ENCODE measurements at regions not wholly inside any gene's neighbourhood (a gene's known extent, or its start where the extent isn't known, plus 50 kb on each side); places are given as distances from the start of the nearest gene placed in this dataset.

- no peak for DNase-seq (ENCODE audit: low spot score)
These were observed 154.1 kb upstream of the ETV3 start for GRCh38 chr1:157292302-157292701.

- no peak for DNase-seq (ENCODE audit: low spot score)
These were observed 152.9 kb upstream of the ETV3 start for GRCh38 chr1:157291083-157291482.

GRCh38 chr1:157289424-157290105, 151.4 kb upstream of the ETV3 start:
- DNase-seq (ENCODE audit: low spot score) = no peak

GRCh38 chr1:157288996-157289395, 150.8 kb upstream of the ETV3 start:
- no peak for DNase-seq (ENCODE audit: low spot score)

GRCh38 chr1:157288492-157288891, 150.3 kb upstream of the ETV3 start:
- no peak for DNase-seq (ENCODE audit: low spot score)

DNA sequence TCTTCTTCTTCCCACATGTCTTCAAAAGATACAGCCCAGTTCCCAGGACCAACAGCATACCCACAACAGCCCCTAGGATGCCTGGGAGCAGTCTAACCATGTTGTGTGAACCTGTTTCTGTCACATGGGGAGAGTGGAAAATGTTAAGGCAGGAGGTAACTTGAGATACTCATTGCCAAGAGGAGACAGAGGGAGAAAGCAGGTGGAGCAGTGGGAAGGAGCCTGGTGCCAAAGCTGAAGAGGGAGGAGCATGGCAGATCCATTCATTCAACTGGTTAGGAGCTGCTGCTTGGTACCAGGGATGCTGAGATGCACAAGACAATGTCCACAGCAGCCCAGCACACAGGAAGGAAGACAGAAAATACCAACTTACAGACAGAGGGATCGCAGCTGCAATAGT, 149.8 kb upstream of the ETV3 start:
- DNase-seq (ENCODE audit: low spot score) = peak; percentile 4

DNA sequence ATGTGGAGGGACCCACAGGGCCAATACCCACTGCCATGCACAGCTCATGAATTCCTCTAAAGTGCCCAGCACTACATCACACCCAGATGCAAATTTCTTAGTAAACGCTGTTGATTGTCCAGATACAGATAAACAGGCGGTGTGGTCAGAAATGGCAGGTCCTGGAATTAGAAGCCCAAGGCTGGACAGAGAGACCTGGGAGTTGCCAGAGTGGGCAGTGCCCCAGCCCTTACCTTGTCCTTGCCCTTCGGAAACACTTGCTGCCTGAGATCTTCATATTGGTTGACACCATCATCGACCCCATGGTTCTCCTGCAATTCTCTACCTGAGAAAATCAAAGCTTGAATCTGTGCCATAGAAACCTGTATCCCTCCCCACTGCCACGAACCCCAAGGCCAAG, 149.3 kb upstream of the ETV3 start:
- no peak for DNase-seq (ENCODE audit: low spot score)

- DNase-seq (ENCODE audit: low spot score) = no peak
These were observed 148.6 kb upstream of the ETV3 start for GRCh38 chr1:157286646-157287420.

- no peak for DNase-seq (ENCODE audit: low spot score)
These were observed 147.9 kb upstream of the ETV3 start for GRCh38 chr1:157286096-157286495.

DNA sequence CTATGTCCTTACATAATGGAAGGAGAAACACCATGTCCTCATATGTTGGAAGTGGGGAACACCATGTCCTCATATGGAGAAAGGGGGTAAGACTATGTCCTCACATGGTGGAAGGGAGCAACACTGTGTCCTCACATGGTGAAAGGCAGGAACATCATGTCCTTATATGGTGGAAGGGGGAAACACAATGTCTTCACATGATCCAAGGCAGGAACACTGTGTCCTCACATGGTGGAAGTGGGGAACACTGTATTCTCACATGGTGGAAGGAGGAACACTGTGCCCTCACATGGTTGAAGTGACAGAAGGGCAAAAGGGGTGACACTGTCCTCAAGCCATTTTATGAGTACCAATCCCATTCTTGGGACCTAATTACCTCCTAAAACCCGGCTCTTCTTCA, 146.3 kb upstream of the ETV3 start:
- DNase-seq (ENCODE audit: low spot score) = no peak

GRCh38 chr1:157279802-157280140, 141.6 kb upstream of the ETV3 start:
- DNase-seq (ENCODE audit: low spot score) = no peak

- no peak for DNase-seq (ENCODE audit: low spot score)
These were observed 141.1 kb upstream of the ETV3 start for GRCh38 chr1:157279138-157279801.

GRCh38 chr1:157278383-157279137, 140.4 kb upstream of the ETV3 start:
- no peak for DNase-seq (ENCODE audit: low spot score)

DNA sequence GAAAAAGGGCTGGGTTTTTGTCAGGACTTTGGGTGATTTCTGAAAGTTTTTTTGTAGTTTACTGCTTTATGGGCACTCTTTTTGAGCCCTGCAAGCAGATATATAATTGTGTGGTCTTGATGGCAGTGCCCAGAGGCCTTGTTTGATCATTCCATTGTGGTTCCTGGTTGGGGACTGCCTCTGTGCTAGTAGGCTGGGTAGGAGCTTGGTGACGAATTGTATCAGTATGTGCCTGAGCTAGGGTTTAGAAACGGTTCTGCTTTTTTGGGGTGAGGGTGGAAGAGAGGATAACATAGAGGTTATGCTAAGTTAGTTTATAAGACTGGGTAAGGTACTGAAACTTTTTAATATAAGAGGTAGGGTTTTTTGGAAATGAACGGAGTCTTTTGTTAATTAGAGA, 139.7 kb upstream of the ETV3 start:
- no peak for DNase-seq (ENCODE audit: low spot score)

- DNase-seq (ENCODE audit: low spot score) = no peak
These were observed 139.1 kb upstream of the ETV3 start for GRCh38 chr1:157277281-157277680.

DNA sequence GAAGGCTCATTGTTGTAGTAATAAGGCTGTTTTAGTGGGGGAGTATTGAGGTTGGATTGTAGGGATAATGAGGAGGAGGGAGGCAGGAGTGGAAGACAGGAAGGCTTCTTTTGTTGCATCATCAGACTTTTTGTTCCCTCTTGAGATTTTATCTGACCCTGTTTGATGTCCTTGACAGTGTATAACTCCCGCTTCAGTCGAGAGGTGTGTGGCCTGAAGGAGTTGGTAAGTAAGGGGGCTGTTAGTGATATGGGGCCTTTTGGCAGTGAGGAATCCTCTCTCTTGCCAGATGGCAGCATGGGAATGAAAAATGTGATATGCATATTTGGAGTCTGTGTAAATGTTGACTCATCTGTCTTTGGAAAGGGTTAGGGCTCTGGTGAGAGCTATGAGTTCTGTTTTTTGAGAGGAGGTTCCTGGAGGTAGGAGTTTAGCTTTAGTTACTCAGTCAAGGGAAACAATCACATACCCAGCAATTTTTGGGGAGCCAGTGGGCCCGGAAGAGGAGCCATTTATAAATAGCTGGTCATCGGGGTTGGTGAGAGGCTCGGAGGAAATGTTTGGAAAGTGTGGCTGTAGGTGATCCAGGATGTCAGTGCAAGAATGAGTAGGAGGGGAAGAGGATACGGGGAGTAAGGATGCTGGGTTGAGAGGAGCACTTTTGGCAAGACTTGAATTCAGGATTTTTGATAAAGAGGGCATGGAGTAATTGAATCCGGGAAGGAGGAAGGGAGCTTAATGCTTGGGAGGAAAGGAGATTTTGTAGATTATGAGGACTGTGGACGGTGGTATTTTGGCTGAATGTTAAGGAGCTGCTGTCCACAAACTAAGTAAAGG, 136.7 kb upstream of the ETV3 start:
- no peak for DNase-seq (ENCODE audit: low spot score)

DNA sequence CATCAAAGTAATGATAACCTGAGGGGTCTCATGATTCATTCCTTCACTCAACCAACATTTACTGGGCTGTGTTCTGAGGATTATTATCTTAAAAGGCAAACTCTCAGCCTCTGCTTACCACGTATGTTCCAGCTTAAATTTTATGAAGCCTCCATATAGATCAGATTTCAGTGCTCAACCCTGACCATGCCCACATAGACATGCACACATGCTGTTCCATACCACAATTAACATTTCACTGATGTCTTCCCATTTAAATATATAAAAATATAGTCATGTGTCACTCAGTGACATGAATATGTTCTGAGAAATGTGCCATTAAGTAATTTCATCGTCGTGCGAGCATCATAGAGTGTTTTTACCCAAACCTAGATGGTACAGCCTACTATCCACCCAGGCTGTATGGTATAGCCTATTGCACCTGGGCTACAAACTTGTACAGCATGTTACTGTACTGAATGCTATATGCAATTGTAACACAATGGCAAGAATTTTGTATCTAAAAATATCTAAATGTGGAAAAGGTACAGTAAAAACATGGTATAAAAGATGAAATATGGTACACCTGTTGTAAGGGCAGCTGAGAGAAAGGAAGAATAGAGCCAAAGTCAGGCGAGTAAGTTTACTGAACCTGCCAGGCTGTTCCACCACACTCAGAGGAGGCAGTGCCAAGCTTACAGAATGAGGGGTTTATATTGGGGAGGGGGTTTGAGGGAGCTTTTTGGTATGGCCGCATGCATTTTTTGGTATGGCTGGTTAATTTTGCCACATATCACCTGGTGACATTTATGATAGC, 134.7 kb upstream of the ETV3 start:
- no peak for DNase-seq (ENCODE audit: low spot score)

GRCh38 chr1:157272264-157272663, 134.1 kb upstream of the ETV3 start:
- DNase-seq (ENCODE audit: low spot score) = no peak

DNA sequence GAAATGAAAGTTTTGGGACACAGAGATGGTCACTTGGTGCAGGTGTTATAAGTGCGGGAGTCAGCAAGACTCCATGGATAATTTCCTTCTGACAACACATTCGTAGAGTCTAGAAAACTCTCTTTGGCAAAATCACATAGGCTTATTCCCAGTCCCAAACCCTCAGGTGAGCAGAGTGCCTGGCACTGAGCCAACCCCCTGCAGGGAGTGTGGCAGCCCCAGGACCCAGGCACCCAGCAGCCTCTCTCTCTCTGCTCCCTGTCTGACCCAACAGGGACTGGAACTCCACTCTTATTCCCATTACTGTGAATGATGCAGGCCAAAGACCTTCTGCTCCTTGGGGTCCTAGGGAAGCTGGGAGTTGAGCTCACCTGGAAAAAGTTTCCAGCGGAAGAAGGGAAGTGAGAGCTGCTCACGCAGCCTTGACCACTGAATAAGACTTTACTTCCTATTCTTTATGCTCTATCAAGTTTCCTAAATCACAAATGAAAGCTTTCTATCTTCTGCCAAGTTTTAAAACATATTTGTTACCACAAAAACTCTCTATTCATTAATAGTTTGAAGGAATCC, 132.6 kb upstream of the ETV3 start:
- DNase-seq (ENCODE audit: low spot score) = no peak

GRCh38 chr1:157269656-157270375, 131.6 kb upstream of the ETV3 start:
- no peak for DNase-seq (ENCODE audit: low spot score)

Measured in cerebellar cortex (tissue), 1 donor.